MM.1S (cell line): ENCODE measurements at regions not wholly inside any gene's neighbourhood (a gene's known extent, or its start where the extent isn't known, plus 50 kb on each side); places are given as distances from the start of the nearest gene placed in this dataset.

Experiments
- CTCF ChIP-seq: fragments of 300-600 bp; sonication (generic); IDR thresholded peaks from 2 replicates; pipeline ENCODE4 v1.5.1; 2016; ENCODE audit warnings: antibody characterized with exemption, low read length, mixed read lengths
- EZH2phosphoT487 ChIP-seq: fragments of 300-600 bp; sonication (generic); IDR thresholded peaks from 2 replicates; pipeline ENCODE4 v1.6.1; 2018; ENCODE audit warnings: antibody characterized with exemption, low read length

DNA sequence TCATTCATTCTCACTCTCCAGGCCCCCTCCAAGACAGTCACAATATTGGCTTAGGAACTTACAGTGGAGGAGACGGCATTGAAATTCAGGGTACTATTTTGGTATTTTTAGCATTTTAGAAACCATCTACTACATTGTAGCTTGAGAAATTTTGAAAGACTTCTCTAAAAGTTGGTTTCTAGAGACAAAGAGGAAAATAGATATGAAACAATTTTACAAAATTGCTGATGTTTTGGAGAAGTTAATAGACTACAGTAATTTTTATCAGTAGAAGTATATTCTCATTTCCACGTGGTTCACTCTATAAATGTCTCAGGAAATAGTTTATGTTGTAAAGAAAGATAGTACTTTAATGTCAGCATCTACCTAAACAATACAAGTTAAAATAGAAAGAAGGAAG is 63.2 kb upstream of the ZSWIM6 start:
- TF ChIP-seq CTCF (no peak), EZH2phosphoT487 (no peak)
